ENCODE measurements at regions not wholly inside any gene's neighbourhood (a gene's known extent, or its start where the extent isn't known, plus 50 kb on each side); places are given as distances from the start of the nearest gene placed in this dataset.

DNA sequence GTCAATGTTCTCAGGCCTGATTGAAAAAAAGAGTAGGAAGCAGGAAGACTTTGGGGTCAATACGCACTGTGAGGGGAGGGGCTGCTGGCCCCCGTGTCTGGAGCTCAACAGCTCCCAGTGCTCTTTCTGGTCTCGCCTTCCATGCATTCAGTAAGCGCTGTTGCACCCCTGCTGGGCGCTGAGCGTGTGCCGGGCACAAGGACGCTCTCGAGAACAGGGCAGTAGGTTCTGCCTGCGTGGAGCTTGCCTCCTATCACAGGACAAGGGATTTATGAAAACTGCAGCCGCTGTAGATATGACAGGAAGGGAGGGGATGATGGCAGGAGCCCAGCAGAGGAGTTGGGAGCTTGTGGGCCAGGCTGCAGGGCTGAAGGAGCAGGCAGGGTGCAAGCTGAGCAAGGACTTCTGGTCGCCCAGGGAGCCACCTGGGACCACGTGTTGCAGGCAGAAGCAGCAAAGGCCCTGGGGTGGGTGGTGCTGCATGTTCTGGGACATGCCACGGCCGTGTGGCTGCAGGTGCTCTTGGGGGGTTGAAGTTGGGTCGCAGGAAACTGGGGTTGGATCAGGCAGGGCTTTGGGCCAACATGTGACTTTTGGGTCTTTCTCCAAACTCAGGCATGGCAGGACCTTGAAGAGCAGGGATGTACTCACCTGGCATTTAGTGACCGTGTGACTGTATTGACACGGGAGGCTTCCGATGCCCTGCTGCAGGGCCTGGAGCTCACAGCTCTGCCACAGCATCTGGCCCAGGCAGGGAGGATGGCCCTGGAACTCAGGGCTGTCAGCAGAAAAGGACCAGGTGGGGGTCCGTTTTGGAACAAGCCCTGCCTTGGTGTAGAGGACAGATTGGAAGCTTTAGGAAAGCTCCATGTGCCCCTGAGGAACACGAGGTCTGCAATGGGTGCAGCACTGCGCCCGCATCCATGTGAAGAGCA is 97.9 kb downstream of the CPZ start:
- TF ChIP-seq, protein P1, sequence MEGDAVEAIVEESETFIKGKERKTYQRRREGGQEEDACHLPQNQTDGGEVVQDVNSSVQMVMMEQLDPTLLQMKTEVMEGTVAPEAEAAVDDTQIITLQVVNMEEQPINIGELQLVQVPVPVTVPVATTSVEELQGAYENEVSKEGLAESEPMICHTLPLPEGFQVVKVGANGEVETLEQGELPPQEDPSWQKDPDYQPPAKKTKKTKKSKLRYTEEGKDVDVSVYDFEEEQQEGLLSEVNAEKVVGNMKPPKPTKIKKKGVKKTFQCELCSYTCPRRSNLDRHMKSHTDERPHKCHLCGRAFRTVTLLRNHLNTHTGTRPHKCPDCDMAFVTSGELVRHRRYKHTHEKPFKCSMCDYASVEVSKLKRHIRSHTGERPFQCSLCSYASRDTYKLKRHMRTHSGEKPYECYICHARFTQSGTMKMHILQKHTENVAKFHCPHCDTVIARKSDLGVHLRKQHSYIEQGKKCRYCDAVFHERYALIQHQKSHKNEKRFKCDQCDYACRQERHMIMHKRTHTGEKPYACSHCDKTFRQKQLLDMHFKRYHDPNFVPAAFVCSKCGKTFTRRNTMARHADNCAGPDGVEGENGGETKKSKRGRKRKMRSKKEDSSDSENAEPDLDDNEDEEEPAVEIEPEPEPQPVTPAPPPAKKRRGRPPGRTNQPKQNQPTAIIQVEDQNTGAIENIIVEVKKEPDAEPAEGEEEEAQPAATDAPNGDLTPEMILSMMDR (optimal IDR thresholded peaks at IDR 0.05 in 1 of 3, IDR thresholded peaks at IDR 0.05 in 1 of 3, conservative IDR thresholded peaks at IDR 0.05 in 1 of 3; ENCODE audit: extremely low read depth in 1 of 3, insufficient read depth in 2 of 3, low read length in 3 of 3): no peak
- no peak for TF ChIP-seq EZH2 (IDR thresholded peaks at IDR 0.05; ENCODE audit: low read length)
